PC-9 (cell line): ENCODE measurements at regions not wholly inside any gene's neighbourhood (a gene's known extent, or its start where the extent isn't known, plus 50 kb on each side); places are given as distances from the start of the nearest gene placed in this dataset.
A peak's percentile ranks its signal among the peaks of the same experiment; 100 is the strongest.

Experiments
- BruUV-seq: library from RNA; stranded (reverse); fragments of 400-500 nt; replicated peaks from 2 replicates; lab custom pipeline; 2021; lab: Mats Ljungman, UMichigan
- CTCF ChIA-PET: fragments of 300-600 bp; sonication (Branson Sonifier 250); formaldehyde crosslinking; loops from one replicate; lab custom pipeline; 2022; ENCODE audit warnings: antibody characterized with exemption; lab: Charles Lee
- POLR2A ChIA-PET: fragments of 300-600 bp; sonication (Branson Sonifier 250); formaldehyde crosslinking; loops from one replicate; lab custom pipeline; 2022; ENCODE audit warnings: antibody characterized with exemption; ENCODE audit not compliant: unreplicated experiment; lab: Charles Lee
- DNase-seq, 2 experiments: peaks; one replicate each; pipeline versions ENCODE4 v3.0.0 to v3.0.0-alpha.2; 2015 to 2022; ENCODE audit warnings: mixed read lengths in 1 of 2
- H2AFZ ChIP-seq: fragments of 200-600 bp; sonication (generic); 2 replicates; pipeline ENCODE4 v1.8.1; 2017; ENCODE audit warnings: antibody characterized with exemption
- H3F3A ChIP-seq: fragments of 200-600 bp; sonication (generic); 2 replicates; pipeline ENCODE4 v1.8.1; 2017; ENCODE audit warnings: antibody characterized with exemption, mild to moderate bottlenecking, low read depth; ENCODE audit not compliant: insufficient read depth
- H3K27ac ChIP-seq: fragments of 200-600 bp; sonication (generic); 2 replicates; pipeline ENCODE4 v1.6.1; 2016; ENCODE audit warnings: mixed run types
- H3K27me3 ChIP-seq: fragments of 200-600 bp; sonication (generic); 2 replicates; pipeline ENCODE4 v1.6.1; 2016; ENCODE audit warnings: low read depth, mixed run types; ENCODE audit not compliant: insufficient read depth
- H3K36me3 ChIP-seq: fragments of 200-600 bp; sonication (generic); 2 replicates; pipeline ENCODE4 v1.6.1; 2016; ENCODE audit warnings: low read depth, mixed run types
- H3K4me1 ChIP-seq: fragments of 200-600 bp; sonication (generic); replicated peaks from 2 replicates; pipeline ENCODE4 v1.6.1; 2016; ENCODE audit warnings: mixed run types; ENCODE audit not compliant: insufficient read depth
- H3K4me2 ChIP-seq: fragments of 200-600 bp; sonication (generic); 2 replicates; pipeline ENCODE4 v1.6.1; 2017; ENCODE audit warnings: mixed run types
- H3K4me3 ChIP-seq: fragments of 200-600 bp; sonication (generic); 2 replicates; pipeline ENCODE4 v1.6.1; 2016; ENCODE audit warnings: mixed run types
- H3K79me2 ChIP-seq: fragments of 200-600 bp; sonication (generic); 2 replicates; pipeline ENCODE4 v1.6.1; 2017; ENCODE audit warnings: low read depth, mixed run types
- H3K9me2 ChIP-seq: fragments of 200-600 bp; sonication (generic); 2 replicates; pipeline ENCODE4 v1.8.1; 2017; ENCODE audit warnings: mild to moderate bottlenecking; ENCODE audit not compliant: insufficient read depth
- H3K9me3 ChIP-seq: fragments of 200-600 bp; sonication (generic); 2 replicates; pipeline ENCODE4 v1.8.1; 2016; ENCODE audit warnings: low read depth; ENCODE audit not compliant: insufficient read depth
- H4K20me1 ChIP-seq: fragments of 200-600 bp; sonication (generic); 2 replicates; pipeline ENCODE4 v1.8.1; 2017; ENCODE audit not compliant: insufficient read depth
- CTCF ChIP-seq: fragments of 200-600 bp; sonication (generic); conservative IDR thresholded peaks from 2 replicates; pipeline ENCODE4 v1.6.1; 2017; ENCODE audit warnings: mixed run types, antibody characterized with exemption, mild to moderate bottlenecking, moderate library complexity
- EZH2 ChIP-seq: fragments of 200-600 bp; sonication (generic); IDR thresholded peaks from 2 replicates; pipeline ENCODE4 v1.8.0; 2017; ENCODE audit warnings: antibody characterized with exemption, low read depth
- intact Hi-C: fragments of 100-400 bp; cut with micrococcal nuclease; formaldehyde crosslinking; loops from one replicate; pipeline ENCODE4 v1.10.0; 2022; ENCODE audit not compliant: unreplicated experiment

- no peaks in the 10 kb centered on the region for H4K20me1 ChIP-seq
- CTCF ChIA-PET: interaction anchor here (0.6 kb wide), 1 partner anchor 893 kb away, joined by 4 read pairs; no protein-coding TSS in a partner anchor
- H3K9me3 ChIP-seq: no peaks in the 10 kb centered on the region
- TF ChIP-seq EZH2 (no peak), CTCF (no peak)
- peaks cover 16% of the 10 kb centered on the region for H3K4me1 ChIP-seq
- H2AFZ ChIP-seq: peak overlapping the region; percentile 69
- no peaks in the 10 kb centered on the region for H3K79me2 ChIP-seq
- H3K36me3 ChIP-seq: no peaks in the 10 kb centered on the region
- intact Hi-C loops: no loop called here
- no peak overlapping the region for H3K4me3 ChIP-seq
- BruUV-seq: no TSS peak
- no peaks in the 10 kb centered on the region for H3K27me3 ChIP-seq
- peak overlapping the region; percentile 37 for H3K4me2 ChIP-seq
- H3K27ac ChIP-seq: peak overlapping the region; percentile 62
- no peak for DNase-seq
- no peaks in the 10 kb centered on the region for H3K9me2 ChIP-seq
- H3F3A ChIP-seq: 0 out of 2 replicates have a peak, but pooled peaks cover 4% of the 10 kb centered on the region
- POLR2A ChIA-PET: no interaction called here
These were observed 150.9 kb downstream of the EMP1 start for GRCh38 chr12:13347241-13348043.

GRCh38 chr12:13345722-13346121 is 149.2 kb downstream of the EMP1 start:
- Histone ChIP-seq H3K9me3 (no peaks in the 10 kb centered on the region), H4K20me1 (no peaks in the 10 kb centered on the region), H3K4me3 (no peak overlapping the region), H3K79me2 (no peaks in the 10 kb centered on the region), H3K4me2 (no peak overlapping the region), H3F3A (peaks cover 4% of the 10 kb centered on the region; the same call in 1 of the 2 replicates), H3K27me3 (no peaks in the 10 kb centered on the region), H2AFZ (no peak overlapping the region), H3K4me1 (peaks cover 16% of the 10 kb centered on the region), H3K36me3 (no peaks in the 10 kb centered on the region), H3K27ac (no peak overlapping the region), H3K9me2 (no peaks in the 10 kb centered on the region)
- CTCF ChIA-PET: interaction anchor here (0.7 kb wide), 1 partner anchor 14 kb away, joined by 3 read pairs; no protein-coding TSS in a partner anchor
- no TSS peak for BruUV-seq
- DNase-seq: no peak
- intact Hi-C loops: no loop called here
- no peak for TF ChIP-seq CTCF
- TF ChIP-seq EZH2: no peak
- POLR2A ChIA-PET: no interaction called here

GRCh38 chr12:13343375-13343774 is 146.8 kb downstream of the EMP1 start:
- no peaks in the 10 kb centered on the region for H3K9me2 ChIP-seq
- H4K20me1 ChIP-seq: no peaks in the 10 kb centered on the region
- POLR2A ChIA-PET: no interaction called here
- no peaks in the 10 kb centered on the region for H3K27me3 ChIP-seq
- TF ChIP-seq CTCF: no peak
- no peak for TF ChIP-seq EZH2
- H3K79me2 ChIP-seq: no peaks in the 10 kb centered on the region
- peaks cover 34% of the 10 kb centered on the region for H3K4me1 ChIP-seq
- no peak overlapping the region for H3K4me3 ChIP-seq
- H3K36me3 ChIP-seq: no peaks in the 10 kb centered on the region
- no peak overlapping the region for H3K27ac ChIP-seq
- H3K9me3 ChIP-seq: peaks cover 4% of the 10 kb centered on the region; the same call in 1 of the 2 replicates
- H3K4me2 ChIP-seq: no peak overlapping the region
- no peak for DNase-seq
- CTCF ChIA-PET: no interaction called here
- no peak overlapping the region for H2AFZ ChIP-seq
- BruUV-seq: no TSS peak
- H3F3A ChIP-seq: peaks cover 19% of the 10 kb centered on the region
- intact Hi-C loops: no loop called here
